Lower leg skin (tissue), 4 donors: ENCODE measurements at regions not wholly inside any gene's neighbourhood (a gene's known extent, or its start where the extent isn't known, plus 50 kb on each side); places are given as distances from the start of the nearest gene placed in this dataset.

Experiments
- DNase-seq, 2 donors: peaks; one replicate each; pipeline ENCODE4 v3.0.0-alpha.2; 2019; ENCODE audit warnings: low spot score in 2 of 2
- H3K4me3 ChIP-seq: fragments of 200-600 bp; sonication (generic); 2 replicates; pipeline ENCODE4 v1.5.1; 2017; ENCODE audit warnings: mild to moderate bottlenecking, low read depth; ENCODE audit not compliant: poor library complexity, severe bottlenecking
- CTCF ChIP-seq, 3 donors: fragments of 450-650 bp; IDR thresholded peaks; one replicate each; pipeline ENCODE4 v1.5.1; 2016; ENCODE audit warnings: antibody characterized with exemption in 3 of 3, mild to moderate bottlenecking in 3 of 3, moderate library complexity in 2 of 3
- POLR2A ChIP-seq, 2 donors: fragments of 450-650 bp; IDR thresholded peaks; one replicate each; pipeline ENCODE4 v1.6.1; 2016 to 2017; ENCODE audit warnings: antibody characterized with exemption in 2 of 2, mild to moderate bottlenecking in 1 of 2, moderate library complexity in 1 of 2
- whole genome bisulfite sequencing, 2 donors: methylation state at CpG; one replicate each; pipeline ENCODE4 v1.1.5; 2018; 5-methylcytosine and 5-hydroxymethylcytosine counted together
- intact Hi-C: fragments of 100-400 bp; cut with DNase I; formaldehyde crosslinking; loops from one replicate; pipeline ENCODE4 v1.15.0; 2023; ENCODE audit warnings: low total_unique reads

GRCh38 chr4:14865804-14866203, 136.5 kb upstream of the CPEB2 start:
- H3K4me3 ChIP-seq, result no peak overlapping the region
- TF ChIP-seq POLR2A (IDR thresholded peaks at IDR 0.05), result no peak
- TF ChIP-seq CTCF (IDR thresholded peaks at IDR 0.05), result no peak
- intact Hi-C loops, result no loop called here
- DNase-seq, result no peak

GRCh38 chr4:14867847-14868246, 134.4 kb upstream of the CPEB2 start:
- no peak for TF ChIP-seq CTCF (IDR thresholded peaks at IDR 0.05)
- no peak for TF ChIP-seq POLR2A (IDR thresholded peaks at IDR 0.05)
- H3K4me3 ChIP-seq, result no peak overlapping the region
- WGBS, 2 donors, result 60 to 70% methylated on average over 7 of the region's 7 CpGs
- DNase-seq, result no peak
- intact Hi-C loops, result no loop called here

- no peak for TF ChIP-seq POLR2A (IDR thresholded peaks at IDR 0.05)
- no peak for TF ChIP-seq CTCF (IDR thresholded peaks at IDR 0.05)
- 91 to 95% methylated on average over 4 of the region's 4 CpGs for WGBS, 2 donors
- no peak for DNase-seq
- H3K4me3 ChIP-seq, result no peak overlapping the region
- intact Hi-C loops, result no loop called here
Measured at GRCh38 chr4:14868426-14869395, 133.6 kb upstream of the CPEB2 start.

- 59 to 60% methylated on average over 6 of the region's 6 CpGs for WGBS, 2 donors
- H3K4me3 ChIP-seq, result no peak overlapping the region
- intact Hi-C loops, result no loop called here
- TF ChIP-seq CTCF (IDR thresholded peaks at IDR 0.05), result no peak
- DNase-seq, result no peak
Measured at GRCh38 chr4:14871676-14872430, 130.4 kb upstream of the CPEB2 start.

- no peak overlapping the region for H3K4me3 ChIP-seq
- WGBS, 2 donors, result 31 to 77% methylated on average over 1 of the region's 1 CpG
- intact Hi-C loops, result no loop called here
- TF ChIP-seq CTCF (IDR thresholded peaks at IDR 0.05) (no peak), POLR2A (IDR thresholded peaks at IDR 0.05) (no peak)
- DNase-seq, result no peak
Measured at GRCh38 chr4:14874990-14875389, 127.3 kb upstream of the CPEB2 start.
